Endodermal cell (in vitro differentiated cells): ENCODE measurements at regions not wholly inside any gene's neighbourhood (a gene's known extent, or its start where the extent isn't known, plus 50 kb on each side); places are given as distances from the start of the nearest gene placed in this dataset.
"Not testable (repeated sequence)": the region's sequence is repeated elsewhere in the genome, so short reads cannot be mapped to it uniquely, and the experiment has no call there.

ENCODE experiments used
- DNase-seq: peaks from one replicate; pipeline ENCODE4 v3.0.0-alpha.2; 2017
- H3K27ac ChIP-seq: 2 replicates; pipeline ENCODE4 v1.5.1; 2013; ENCODE audit warnings: mild to moderate bottlenecking, low read depth, low read length, moderate library complexity
- H3K27me3 ChIP-seq: 2 replicates; pipeline ENCODE4 v1.6.1; 2013; ENCODE audit warnings: mild to moderate bottlenecking, low read length, moderate library complexity; ENCODE audit not compliant: insufficient read depth, control insufficient read depth, poor library complexity, severe bottlenecking
- H3K36me3 ChIP-seq: 2 replicates; pipeline ENCODE4 v1.7.0; 2013; ENCODE audit warnings: mild to moderate bottlenecking, low read length, moderate library complexity; ENCODE audit not compliant: control insufficient read depth, insufficient read depth
- H3K4me1 ChIP-seq: one replicate; pipeline ENCODE4 v1.7.0; 2013; ENCODE audit warnings: low read length; ENCODE audit not compliant: control insufficient read depth, insufficient read depth
- H3K4me3 ChIP-seq: 2 replicates; pipeline ENCODE4 v1.5.1; 2013; ENCODE audit warnings: mild to moderate bottlenecking, low read length, moderate library complexity
- H3K9ac ChIP-seq: 2 replicates; pipeline ENCODE4 v1.6.1; 2013; ENCODE audit warnings: mild to moderate bottlenecking, low read length, moderate library complexity; ENCODE audit not compliant: poor library complexity, severe bottlenecking; ENCODE audit errors: extremely low read depth
- H3K9me3 ChIP-seq: 2 replicates; pipeline ENCODE4 v1.6.1; 2013; ENCODE audit warnings: mild to moderate bottlenecking, low read length, moderate library complexity; ENCODE audit not compliant: control insufficient read depth
- H3K27ac Mint-ChIP-seq: 2 replicates; pipeline ENCODE4 v1.8.0; 2020; ENCODE audit warnings: mixed read lengths
- H3K27me3 Mint-ChIP-seq: 2 replicates; pipeline ENCODE4 v1.8.0; 2021; ENCODE audit warnings: mild to moderate bottlenecking, mixed read lengths; ENCODE audit not compliant: insufficient read depth
- H3K36me3 Mint-ChIP-seq: 2 replicates; pipeline ENCODE4 v1.8.0; 2020; ENCODE audit warnings: low read depth, mixed read lengths
- H3K4me1 Mint-ChIP-seq: 2 replicates; pipeline ENCODE4 v1.8.0; 2020; ENCODE audit warnings: mixed read lengths
- H3K4me3 Mint-ChIP-seq: 2 replicates; pipeline ENCODE4 v1.8.0; 2020; ENCODE audit warnings: mild to moderate bottlenecking, moderate library complexity, mixed read lengths
- H3K9me3 Mint-ChIP-seq: 2 replicates; pipeline ENCODE4 v1.8.0; 2020; ENCODE audit warnings: mild to moderate bottlenecking, mixed read lengths
- WGBS, 2 experiments: methylation state at CpG; one replicate each; pipeline versions ENCODE4 v1.1.5 to v1.1.7; 2013; ENCODE audit warnings: missing lambda C conversion rate in 2 of 2, mixed read lengths in 1 of 2; ENCODE audit not compliant: insufficient coverage in 1 of 2, insufficient read length in 1 of 2; 5-methylcytosine and 5-hydroxymethylcytosine counted together
- TF ChIP-seq, protein P1 (sequence below): fragments of 200-600 bp; sonication (generic); conservative IDR thresholded peaks from 2 replicates; pipeline ENCODE4 v1.5.0; 2021; ENCODE audit warnings: antibody characterized with exemption, mild to moderate bottlenecking

DNA sequence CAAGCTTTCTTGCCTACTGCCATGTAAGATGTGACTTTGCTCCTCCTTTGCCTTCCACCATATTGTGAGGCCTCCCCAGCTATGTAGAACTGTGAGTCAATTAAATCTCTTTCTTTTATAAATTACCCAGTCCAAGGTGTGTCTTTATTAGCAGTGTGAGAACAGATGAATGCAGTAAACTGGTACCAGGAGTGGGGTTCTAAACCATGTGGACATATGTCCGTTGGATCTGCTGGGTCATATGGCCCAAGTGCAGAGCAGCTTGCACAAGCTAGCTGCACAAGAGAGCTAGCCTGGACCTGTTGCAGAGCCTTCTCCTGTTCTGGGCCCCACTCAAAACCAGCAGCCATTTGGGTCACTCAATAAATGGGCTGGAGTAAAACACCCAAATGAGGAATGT, 177.1 kb downstream of the HIPK3 start:
- no peaks in the 10 kb centered on the region for H3K4me1 ChIP-seq
- Mint-ChIP-seq H3K27me3 (peaks cover 5% of the 10 kb centered on the region), H3K4me1 (no peaks in the 10 kb centered on the region), H3K27ac (no peak overlapping the region), H3K9me3 (peaks cover 37% of the 10 kb centered on the region), H3K36me3 (no peaks in the 10 kb centered on the region), H3K4me3 (no peak overlapping the region)
- H3K27me3 ChIP-seq, result no peaks in the 10 kb centered on the region
- no peak for DNase-seq
- no peaks in the 10 kb centered on the region for H3K36me3 ChIP-seq
- H3K27ac ChIP-seq, result no peak overlapping the region
- H3K9ac ChIP-seq, result no peak overlapping the region
- WGBS, 2 experiments, result 87 to 100% methylated on average over 1 of the region's 1 CpG
- peaks cover 9% of the 10 kb centered on the region for H3K9me3 ChIP-seq
- no peak overlapping the region for H3K4me3 ChIP-seq
- TF ChIP-seq, protein P1, sequence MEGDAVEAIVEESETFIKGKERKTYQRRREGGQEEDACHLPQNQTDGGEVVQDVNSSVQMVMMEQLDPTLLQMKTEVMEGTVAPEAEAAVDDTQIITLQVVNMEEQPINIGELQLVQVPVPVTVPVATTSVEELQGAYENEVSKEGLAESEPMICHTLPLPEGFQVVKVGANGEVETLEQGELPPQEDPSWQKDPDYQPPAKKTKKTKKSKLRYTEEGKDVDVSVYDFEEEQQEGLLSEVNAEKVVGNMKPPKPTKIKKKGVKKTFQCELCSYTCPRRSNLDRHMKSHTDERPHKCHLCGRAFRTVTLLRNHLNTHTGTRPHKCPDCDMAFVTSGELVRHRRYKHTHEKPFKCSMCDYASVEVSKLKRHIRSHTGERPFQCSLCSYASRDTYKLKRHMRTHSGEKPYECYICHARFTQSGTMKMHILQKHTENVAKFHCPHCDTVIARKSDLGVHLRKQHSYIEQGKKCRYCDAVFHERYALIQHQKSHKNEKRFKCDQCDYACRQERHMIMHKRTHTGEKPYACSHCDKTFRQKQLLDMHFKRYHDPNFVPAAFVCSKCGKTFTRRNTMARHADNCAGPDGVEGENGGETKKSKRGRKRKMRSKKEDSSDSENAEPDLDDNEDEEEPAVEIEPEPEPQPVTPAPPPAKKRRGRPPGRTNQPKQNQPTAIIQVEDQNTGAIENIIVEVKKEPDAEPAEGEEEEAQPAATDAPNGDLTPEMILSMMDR, result no peak

DNA sequence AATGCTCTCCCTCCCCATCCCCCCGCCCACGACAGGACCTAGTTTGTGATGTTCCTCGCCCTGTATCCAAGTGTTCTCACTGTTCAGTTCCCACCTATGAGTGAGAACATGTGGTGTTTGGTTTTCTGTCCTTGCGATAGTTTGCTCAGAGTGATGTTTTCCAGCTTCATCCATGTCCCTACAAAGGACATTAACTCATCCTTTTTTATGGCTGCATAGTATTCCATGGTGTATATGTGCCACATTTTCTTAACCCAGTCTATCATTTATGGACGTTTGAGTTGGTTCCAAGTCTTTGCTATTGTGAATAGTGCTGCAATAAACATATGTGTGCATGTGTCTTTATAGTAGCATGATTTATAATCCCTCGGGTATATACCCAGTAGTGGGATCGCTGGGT, 171.3 kb downstream of the HIPK3 start:
- not testable (repeated sequence) for DNase-seq, H3K27ac ChIP-seq, H3K9me3 ChIP-seq, H3K27ac Mint-ChIP-seq, H3K4me3 Mint-ChIP-seq, H3K27me3 ChIP-seq, H3K36me3 Mint-ChIP-seq, H3K4me1 ChIP-seq, H3K36me3 ChIP-seq, H3K4me3 ChIP-seq, H3K9ac ChIP-seq, H3K4me1 Mint-ChIP-seq
- peaks cover 12% of the 10 kb centered on the region for H3K27me3 Mint-ChIP-seq
- peaks cover 23% of the 10 kb centered on the region for H3K9me3 Mint-ChIP-seq
- WGBS, 2 experiments, result 81 to 82% methylated on average over 3 to 7 of the region's 7 CpGs

DNA sequence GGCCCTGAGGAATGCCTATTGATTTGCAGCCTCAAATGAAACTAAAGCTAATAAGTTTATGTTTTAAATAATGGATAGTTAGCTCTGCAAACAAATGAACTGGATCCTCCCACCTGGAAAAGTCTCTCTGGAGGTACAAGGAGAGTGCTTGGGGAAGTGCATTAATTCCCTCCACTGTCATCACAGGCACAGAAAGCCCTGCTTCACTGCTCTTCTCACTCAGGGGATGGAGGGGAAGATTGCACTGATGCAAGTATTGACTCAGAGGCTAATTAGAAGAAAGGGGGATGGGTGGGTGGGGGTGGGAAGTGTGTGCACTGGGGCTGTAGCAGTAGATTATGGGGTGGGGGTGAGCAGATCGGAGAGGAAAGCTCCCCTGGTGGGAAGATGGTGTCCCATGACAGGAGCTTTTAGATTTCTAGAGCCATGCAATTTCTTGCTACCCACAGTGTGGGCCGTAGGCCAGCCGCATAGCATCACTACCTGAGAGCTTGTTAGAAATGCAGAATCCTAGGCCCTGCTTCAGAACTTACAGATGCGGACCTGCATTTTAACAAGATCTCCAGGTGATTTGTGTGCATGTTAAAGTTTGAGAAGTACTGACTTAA, 163.9 kb downstream of the HIPK3 start:
- H3K9me3 Mint-ChIP-seq, result no peaks in the 10 kb centered on the region
- H3K27ac ChIP-seq, result no peak overlapping the region
- no peak overlapping the region for H3K4me3 ChIP-seq
- H3K9ac ChIP-seq, result no peak overlapping the region
- H3K36me3 Mint-ChIP-seq, result no peaks in the 10 kb centered on the region
- no peak for DNase-seq
- H3K4me1 Mint-ChIP-seq, result peaks cover 2% of the 10 kb centered on the region
- no peaks in the 10 kb centered on the region for H3K27me3 ChIP-seq
- TF ChIP-seq, protein P1, result no peak
- no peak overlapping the region for H3K4me3 Mint-ChIP-seq
- no peaks in the 10 kb centered on the region for H3K9me3 ChIP-seq
- no peaks in the 10 kb centered on the region for H3K4me1 ChIP-seq
- WGBS, 2 experiments, result 88 to 100% methylated on average over 2 to 4 of the region's 4 CpGs
- H3K27me3 Mint-ChIP-seq, result peaks cover 5% of the 10 kb centered on the region
- H3K36me3 ChIP-seq, result no peaks in the 10 kb centered on the region
- no peak overlapping the region for H3K27ac Mint-ChIP-seq

DNA sequence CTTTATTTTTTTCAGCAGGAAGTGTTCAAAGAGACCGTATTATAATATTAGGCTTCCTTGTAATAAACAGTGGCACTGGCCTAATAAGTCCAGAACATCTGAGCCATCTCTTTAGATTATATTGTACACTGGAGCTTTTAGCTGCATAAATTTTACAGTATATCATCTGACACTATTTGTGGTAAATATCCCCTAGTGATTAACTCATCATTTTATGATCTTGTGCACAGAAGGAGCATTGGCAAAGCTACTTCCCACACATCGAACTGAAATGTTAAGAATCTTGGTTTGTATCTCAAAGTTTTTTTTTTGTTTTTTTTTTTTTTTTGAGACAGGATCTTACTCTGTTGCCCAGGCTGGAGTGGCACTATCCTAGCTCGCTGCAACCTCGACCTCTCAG, 162.7 kb downstream of the HIPK3 start:
- DNase-seq, result no peak
- no peak overlapping the region for H3K27ac Mint-ChIP-seq
- TF ChIP-seq, protein P1, result no peak
- no peaks in the 10 kb centered on the region for H3K36me3 ChIP-seq
- H3K36me3 Mint-ChIP-seq, result no peaks in the 10 kb centered on the region
- no peaks in the 10 kb centered on the region for H3K9me3 ChIP-seq
- H3K27me3 ChIP-seq, result no peaks in the 10 kb centered on the region
- WGBS, 2 experiments, result 72 to 93% methylated on average over 2 to 4 of the region's 4 CpGs
- H3K9me3 Mint-ChIP-seq, result no peaks in the 10 kb centered on the region
- no peak overlapping the region for H3K9ac ChIP-seq
- H3K4me3 ChIP-seq, result no peak overlapping the region
- no peak overlapping the region for H3K27ac ChIP-seq
- no peak overlapping the region for H3K4me3 Mint-ChIP-seq
- H3K4me1 Mint-ChIP-seq, result peaks cover 2% of the 10 kb centered on the region
- peaks cover 4% of the 10 kb centered on the region for H3K27me3 Mint-ChIP-seq
- H3K4me1 ChIP-seq, result no peaks in the 10 kb centered on the region
